COLO668 (cell line): ENCODE measurements at regions not wholly inside any gene's neighbourhood (a gene's known extent, or its start where the extent isn't known, plus 50 kb on each side); places are given as distances from the start of the nearest gene placed in this dataset.
"Not testable (repeated sequence)": the region's sequence is repeated elsewhere in the genome, so short reads cannot be mapped to it uniquely, and the experiment has no call there.

ENCODE experiments used
- DNase-seq: peaks from one replicate; lab custom pipeline; 2025; ENCODE audit not compliant: unreplicated experiment; lab: John Stamatoyannopoulos, UW

DNA sequence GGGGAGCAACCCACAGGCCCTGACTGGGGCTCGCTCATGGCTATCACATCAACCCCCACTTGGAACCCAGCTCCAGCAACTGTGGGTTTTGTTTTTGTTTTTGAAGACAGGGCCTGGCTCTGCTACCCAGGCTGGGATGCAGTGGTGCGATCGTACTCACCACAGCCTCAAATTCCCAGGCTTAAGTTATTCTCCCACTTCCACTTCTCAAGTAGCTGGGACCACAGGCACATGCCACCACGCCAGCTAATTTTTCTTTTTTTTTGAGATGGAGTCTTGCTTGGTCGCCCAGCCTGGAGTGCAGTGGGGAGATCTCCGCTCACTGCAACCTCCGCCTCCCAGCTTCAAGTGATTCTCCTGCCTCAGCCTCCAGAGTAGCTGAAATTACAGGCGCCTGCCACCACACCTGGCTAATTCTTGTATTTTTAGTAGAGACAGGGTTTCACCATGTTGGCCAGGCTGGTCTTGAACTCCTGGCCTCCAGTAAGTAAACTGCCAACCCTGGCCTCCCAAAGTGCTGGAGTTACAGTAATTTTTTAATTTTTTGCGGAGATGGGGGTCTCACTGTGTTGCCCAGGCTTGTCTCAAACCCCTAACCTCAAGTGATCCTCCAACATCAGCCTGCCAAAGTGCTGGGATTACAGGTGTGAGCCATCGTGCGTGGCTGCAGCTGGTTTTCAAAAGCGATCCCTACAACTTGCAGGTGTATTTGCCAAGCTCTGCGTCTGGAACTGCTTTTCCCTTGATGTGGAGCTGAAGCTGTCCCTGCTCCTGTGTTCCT lies 228.7 kb downstream of the SKIDA1 start:
- no peak for DNase-seq

DNA sequence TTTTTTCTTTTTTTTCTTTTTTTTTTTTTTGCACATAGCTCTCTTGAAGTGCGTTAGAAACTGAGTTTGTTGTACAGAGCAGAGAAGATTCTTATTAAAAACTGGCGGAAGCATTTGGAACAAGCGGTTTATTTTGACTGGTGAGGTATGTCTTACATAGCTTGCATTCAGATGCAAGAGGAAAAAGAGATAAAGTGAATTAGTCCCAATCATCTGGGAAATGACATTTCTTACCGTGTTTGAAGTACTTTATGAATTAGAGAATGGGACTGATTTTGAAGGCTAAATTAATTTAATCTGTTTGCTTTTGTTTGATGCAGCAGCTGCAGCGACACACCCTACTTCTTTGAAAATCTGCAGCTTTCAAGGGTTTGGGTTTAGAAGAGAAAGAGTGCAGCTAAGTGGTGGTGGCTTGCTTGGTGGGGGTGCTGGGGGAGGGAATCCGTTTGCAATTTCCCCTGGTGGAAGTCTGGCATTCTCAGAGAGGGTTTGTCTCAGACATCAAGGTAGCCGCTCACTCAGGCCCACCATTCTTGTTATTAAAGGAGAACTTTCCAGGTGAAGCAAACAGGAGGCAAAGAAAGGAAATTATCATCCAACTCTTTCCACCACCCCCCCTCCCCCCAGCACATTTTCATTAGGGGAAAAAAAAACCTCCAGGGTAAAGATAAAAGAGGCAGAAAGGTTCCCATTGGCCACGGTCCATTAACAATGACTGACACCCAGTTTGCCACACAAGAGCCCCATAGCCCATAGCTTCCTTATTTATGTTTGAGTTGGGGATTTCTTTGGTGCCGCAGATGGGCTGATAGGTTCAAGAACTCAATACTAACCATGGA lies 231.7 kb downstream of the SKIDA1 start:
- DNase-seq = no peak

GRCh38 chr10:21292763-21293517 lies 232.5 kb downstream of the SKIDA1 start:
- DNase-seq = no peak

DNA sequence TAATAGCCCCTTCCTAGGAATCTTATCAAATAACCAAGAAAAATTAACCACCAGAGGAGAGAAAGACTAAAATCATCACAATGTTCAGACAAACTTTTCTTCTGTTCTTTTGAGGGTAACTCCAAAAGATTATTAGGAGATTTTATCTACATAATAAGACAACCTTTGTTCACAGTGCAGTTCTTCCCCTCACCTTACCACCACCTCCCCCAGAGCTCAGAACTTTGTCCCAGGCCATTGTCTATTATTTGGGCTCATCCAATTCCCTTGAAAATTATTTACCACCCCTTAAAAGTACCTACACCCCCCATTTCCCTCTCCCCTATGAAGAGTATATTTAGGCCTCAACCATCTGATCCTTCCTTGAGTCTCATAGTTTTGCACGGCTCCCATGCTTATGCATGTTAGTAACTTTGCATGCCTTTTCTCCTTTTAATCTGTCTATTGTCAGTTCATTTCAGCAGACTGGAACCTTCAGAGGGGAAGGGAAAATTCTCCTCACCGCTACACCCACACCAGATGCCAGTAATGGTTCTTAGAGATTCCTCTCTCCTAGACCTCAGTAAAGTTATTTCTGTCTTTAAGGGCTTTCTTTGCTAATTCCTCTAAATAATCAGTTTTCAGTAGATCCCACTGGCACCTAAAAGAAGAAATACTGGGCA lies 234.9 kb downstream of the SKIDA1 start:
- no peak for DNase-seq

- DNase-seq = no peak
These were observed 235.5 kb downstream of the SKIDA1 start for GRCh38 chr10:21289961-21290360.

GRCh38 chr10:21289271-21289670 lies 236.2 kb downstream of the SKIDA1 start:
- DNase-seq = no peak

GRCh38 chr10:21285742-21286331 lies 239.6 kb downstream of the SKIDA1 start:
- DNase-seq = no peak

DNA sequence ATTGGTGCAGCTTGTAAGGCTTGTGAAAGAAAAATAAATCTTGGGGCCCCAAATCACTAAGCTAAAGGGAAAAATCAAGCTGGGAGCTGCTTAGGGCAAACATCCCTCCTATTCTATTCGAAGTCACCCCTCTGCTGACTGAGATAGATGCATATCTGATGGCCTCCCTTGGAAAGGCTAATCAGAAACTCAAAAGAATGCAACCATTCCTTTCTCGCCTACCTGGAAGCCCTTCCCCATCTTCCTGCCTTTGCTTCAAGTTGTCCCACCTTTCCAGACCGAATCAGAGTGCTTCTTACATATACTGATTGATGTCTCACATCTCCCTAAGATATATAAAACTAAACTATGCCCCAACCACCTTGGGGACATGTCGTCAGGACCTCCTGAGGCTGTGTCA lies 240.3 kb downstream of the SKIDA1 start:
- no peak for DNase-seq

DNA sequence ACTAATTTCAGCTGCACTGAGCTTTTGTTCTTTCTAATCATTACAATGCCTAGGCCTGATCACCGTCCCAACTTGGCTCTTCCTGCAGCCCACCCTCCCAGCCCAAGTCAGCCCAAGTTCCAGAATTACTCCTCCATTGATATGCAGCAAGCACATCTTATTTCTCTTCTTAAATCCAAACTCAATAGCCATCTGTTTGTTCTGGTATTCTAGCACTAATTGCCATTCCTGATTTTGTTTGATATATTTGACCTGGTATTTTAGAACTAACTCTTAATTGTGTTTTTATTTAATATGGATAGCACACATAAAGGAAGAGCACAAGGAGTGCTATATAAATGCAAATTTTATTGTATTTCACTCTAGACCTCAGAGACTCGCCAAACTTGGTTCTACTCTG lies 241.2 kb downstream of the SKIDA1 start:
- DNase-seq = no peak

DNA sequence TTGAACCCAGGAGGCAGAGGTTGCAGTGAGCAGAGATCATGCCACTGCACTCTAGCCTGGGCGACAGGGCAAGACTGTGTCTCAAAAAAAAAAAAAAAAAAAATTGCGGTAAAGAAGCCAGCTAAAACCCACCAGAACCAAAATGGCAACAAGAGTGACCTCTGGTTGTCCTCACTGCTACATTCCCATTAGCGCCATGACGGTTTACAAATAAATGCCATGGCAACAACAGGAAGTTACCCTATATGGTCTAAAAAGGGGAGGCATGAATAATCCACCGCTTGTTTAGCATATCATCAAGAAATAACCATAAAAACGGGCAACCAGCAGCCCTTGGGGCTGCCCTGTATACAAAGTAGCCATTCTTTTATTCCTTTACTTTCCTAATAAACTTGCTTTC lies 242.4 kb downstream of the SKIDA1 start:
- DNase-seq = not testable (repeated sequence)

DNA sequence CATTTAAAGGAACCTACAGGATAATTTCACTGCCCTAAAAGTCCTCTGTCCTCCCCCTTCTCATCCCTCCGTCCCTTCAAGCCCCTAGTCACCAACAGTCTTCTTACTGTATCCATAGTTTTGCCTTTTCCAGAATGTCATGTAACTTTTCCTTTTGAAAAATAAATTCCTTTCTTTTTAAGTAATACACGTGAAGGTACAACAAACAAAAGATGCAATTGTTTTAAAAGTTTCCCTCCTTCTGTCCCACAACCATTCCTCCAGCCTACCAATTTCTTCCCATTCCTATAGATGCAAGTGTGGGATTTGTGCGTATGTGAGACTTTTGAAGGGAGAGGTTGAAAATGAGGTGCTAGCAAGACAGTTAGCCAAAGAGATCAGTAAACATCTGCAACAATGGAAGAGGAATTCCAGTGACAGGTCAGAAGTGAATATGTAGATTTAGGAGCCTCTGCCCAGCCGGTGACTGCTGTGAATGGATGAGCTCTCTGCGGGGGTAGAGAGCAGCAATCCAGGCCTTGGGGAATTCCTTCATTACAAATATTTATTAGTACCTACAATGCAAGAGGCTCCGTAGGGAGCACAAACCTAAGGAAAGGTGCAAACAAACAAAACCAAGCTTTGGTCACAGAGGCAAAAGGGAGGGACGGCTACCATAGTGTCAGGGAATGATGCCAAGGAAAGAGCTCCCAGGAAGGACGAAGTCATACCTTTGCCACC lies 243.6 kb downstream of the SKIDA1 start:
- DNase-seq = no peak

DNA sequence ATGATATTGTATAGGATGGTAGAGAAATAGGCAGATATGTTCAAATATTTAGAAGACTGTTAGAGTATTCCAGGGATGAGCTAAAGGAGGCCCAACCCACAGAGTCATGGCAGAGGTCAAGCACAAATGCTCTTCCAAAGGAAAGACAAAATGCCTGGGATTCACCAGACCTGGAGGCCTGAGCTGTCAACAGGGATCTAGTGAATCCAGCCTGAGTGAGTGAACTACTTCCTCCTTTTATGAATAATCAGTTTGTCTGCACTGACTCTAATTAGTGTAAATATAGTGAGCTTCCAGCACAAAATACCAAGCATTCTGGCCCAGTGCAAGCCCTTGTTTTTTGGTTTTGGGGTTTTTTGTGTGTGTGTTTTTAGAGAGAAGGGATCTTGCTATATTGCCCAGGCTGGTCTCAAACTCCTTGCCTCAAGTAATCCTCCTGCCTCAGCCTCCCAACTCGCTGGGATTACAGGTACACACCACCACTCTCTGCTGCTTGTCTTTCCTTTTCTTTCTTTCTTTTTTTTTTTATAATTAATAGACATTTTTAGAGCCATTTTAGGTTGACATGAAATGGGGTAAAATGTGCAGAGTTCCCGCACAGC lies 244.4 kb downstream of the SKIDA1 start:
- no peak for DNase-seq

DNA sequence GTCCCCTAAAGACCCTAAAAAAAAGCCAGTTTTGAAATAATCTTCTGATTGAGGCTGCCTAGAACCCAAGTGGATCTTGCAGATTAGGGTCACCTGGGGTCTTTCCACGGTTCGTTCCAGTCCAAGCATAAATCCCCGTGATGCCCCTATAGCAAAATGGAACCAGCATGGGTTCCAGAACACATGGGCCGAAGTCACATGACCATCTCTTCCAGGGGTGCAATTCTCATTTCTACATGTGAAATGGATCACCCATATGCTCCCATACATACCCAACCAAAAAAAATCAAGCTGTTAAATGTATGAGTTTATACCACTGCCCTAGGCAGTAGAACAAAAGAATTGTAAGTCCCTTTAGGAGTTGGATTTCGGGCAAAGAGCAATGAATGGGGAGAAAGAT lies 245.4 kb downstream of the SKIDA1 start:
- DNase-seq = no peak

DNA sequence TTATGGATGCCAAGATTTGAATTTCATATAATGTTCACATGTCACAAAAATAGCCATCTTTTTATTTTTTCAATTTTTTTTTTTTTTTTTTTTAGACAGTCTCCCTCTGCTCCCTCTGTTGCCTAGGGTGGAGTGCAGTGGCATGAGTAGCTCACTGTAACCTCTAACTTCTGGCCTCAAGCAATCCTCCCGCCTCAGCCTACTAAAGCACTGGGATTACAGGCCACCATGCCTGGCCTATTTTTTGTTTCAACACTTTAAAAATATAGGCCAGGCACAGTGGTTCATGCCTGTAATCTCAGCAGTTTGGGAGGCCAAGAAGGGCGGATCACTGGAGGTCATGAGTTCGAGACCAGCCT lies 246.3 kb downstream of the SKIDA1 start:
- DNase-seq = no peak

GRCh38 chr10:21278491-21279216 lies 246.8 kb downstream of the SKIDA1 start:
- DNase-seq = peak; percentile 69

- DNase-seq = no peak
These were observed 252.0 kb downstream of the SKIDA1 start for GRCh38 chr10:21273400-21273968.

DNA sequence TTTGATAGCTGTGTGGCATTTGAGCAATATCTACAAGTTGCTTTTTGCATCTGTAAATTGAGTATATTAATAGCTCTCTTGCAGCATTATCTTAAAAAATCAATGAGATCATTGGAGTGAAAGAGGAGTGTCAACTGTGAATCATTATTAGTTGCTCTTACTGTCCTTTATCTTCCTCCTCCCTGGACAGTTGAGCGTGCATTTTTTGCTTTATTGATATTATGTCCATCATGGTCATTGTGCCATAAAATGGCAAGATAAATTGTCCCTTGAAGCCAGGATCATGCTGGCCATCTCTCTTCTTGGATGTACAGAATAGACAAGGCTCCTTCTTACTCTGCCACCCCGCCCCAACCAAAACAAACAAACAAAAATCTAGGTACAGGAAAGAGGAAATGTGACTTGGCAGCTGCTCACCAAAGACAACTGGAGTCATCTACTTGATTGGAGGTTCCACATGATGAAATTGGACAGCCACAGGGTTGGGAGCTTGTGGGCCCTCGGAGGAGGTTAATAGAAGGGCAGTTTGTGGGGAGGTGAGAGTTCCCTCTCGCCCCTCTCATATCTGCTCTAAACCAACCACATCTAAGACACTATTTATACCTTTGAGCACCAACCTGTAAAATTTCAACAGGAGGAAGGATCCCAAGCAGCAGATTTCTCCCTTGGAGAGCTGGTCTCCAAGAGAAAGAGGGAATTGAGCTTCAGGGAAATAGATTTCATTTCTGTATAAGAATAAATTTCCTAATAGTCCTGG lies 252.7 kb downstream of the SKIDA1 start:
- DNase-seq = no peak

- no peak for DNase-seq
These were observed 254.5 kb downstream of the SKIDA1 start for GRCh38 chr10:21270976-21271375.
